ENCODE measurements at regions not wholly inside any gene's neighbourhood (a gene's known extent, or its start where the extent isn't known, plus 50 kb on each side); places are given as distances from the start of the nearest gene placed in this dataset.

DNA sequence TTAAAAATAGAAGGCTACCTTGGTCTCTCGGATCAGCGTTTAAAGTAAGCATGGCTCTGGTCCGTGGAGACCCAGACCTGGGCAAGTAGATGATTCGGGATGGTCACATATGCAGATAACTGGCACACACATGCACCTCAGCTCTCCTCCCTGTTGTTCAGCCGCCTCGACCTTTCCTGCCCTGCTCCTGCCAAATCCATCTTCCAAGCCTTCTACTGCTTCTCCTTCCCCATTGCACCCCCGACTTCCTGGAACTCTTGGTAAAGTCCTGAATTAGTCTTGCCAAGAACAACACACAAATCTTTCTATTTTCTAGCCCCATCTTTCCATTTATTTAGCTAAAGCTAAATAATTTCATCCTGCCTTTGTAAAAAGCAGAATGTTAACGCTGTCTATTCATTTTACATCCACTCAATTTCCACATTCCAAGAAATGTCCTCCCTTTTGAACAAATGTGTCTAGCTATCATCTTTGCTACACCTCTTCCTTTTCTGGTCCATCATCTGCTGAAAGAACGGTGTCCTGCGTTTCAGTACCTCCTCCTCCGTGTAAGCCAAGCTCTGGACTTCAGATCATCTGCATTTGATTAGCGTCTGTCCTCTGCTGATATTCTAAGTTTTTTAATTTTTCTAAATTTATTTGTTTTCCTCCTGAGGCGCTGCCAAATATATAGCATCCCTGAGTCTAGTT lies 92.5 kb downstream of the ZIC5 start (continued):
- TF ChIP-seq NRF1 (IDR thresholded peaks at IDR 0.05; ENCODE audit: low read depth, low read length) (no peak), SP2 (IDR thresholded peaks at IDR 0.05; ENCODE audit: low read length) (no peak), KDM5A (IDR thresholded peaks at IDR 0.05; ENCODE audit: low read length) (no peak), SIN3A (conservative IDR thresholded peaks at IDR 0.05 in 1 of 2, IDR thresholded peaks at IDR 0.05 in 1 of 2; ENCODE audit: low read depth in 1 of 2, low read length in 2 of 2) (no peak)

Data from H1 (cell line).